Cardiac muscle cell (in vitro differentiated cells and primary cell): ENCODE measurements at regions not wholly inside any gene's neighbourhood (a gene's known extent, or its start where the extent isn't known, plus 50 kb on each side); places are given as distances from the start of the nearest gene placed in this dataset.

Experiments
- DNase-seq, 2 donors: peaks; one replicate each; pipeline versions ENCODE4 v3.0.0 to v3.0.0-alpha.2; 2010 to 2017; ENCODE audit warnings: low read depth in 1 of 2, low spot score in 1 of 2
- H3K27ac ChIP-seq: fragments of 200-600 bp; sonication (generic); 2 replicates; pipeline ENCODE4 v1.5.1; 2016
- H3K27me3 ChIP-seq: fragments of 200-600 bp; sonication (generic); 2 replicates; pipeline ENCODE4 v1.6.0; 2016; ENCODE audit warnings: control low read depth
- H3K36me3 ChIP-seq: fragments of 200-600 bp; sonication (generic); 2 replicates; pipeline ENCODE4 v1.5.1; 2016; ENCODE audit warnings: control low read depth
- H3K4me1 ChIP-seq: fragments of 200-600 bp; sonication (generic); 2 replicates; pipeline ENCODE4 v1.8.1; 2017; ENCODE audit warnings: low read depth, mild to moderate bottlenecking, mixed run types
- H3K4me3 ChIP-seq: fragments of 200-600 bp; sonication (generic); 2 replicates; pipeline ENCODE4 v1.5.1; 2016; ENCODE audit warnings: mild to moderate bottlenecking
- H3K9me3 ChIP-seq: fragments of 200-600 bp; sonication (generic); 2 replicates; pipeline ENCODE4 v1.5.1; 2017; ENCODE audit warnings: low read depth, mild to moderate bottlenecking, control low read depth
- CTCF ChIP-seq: IDR thresholded peaks from 2 replicates; pipeline ENCODE4 v1.5.1; 2012; ENCODE audit warnings: low read depth, mild to moderate bottlenecking, low read length

GRCh38 chr17:34121311-34121710, 133.8 kb upstream of the CCL2 start:
- TF ChIP-seq CTCF: no peak
- Histone ChIP-seq H3K27ac (no peak overlapping the region), H3K4me3 (no peak overlapping the region), H3K27me3 (no peaks in the 10 kb centered on the region), H3K36me3 (no peaks in the 10 kb centered on the region), H3K4me1 (no peaks in the 10 kb centered on the region), H3K9me3 (no peaks in the 10 kb centered on the region)
- DNase-seq: no peak

- no peaks in the 10 kb centered on the region for H3K9me3 ChIP-seq
- DNase-seq: no peak
- no peaks in the 10 kb centered on the region for H3K4me1 ChIP-seq
- H3K4me3 ChIP-seq: no peak overlapping the region
- no peaks in the 10 kb centered on the region for H3K27me3 ChIP-seq
- no peak overlapping the region for H3K27ac ChIP-seq
- no peaks in the 10 kb centered on the region for H3K36me3 ChIP-seq
- TF ChIP-seq CTCF: no peak
These were observed 132.6 kb upstream of the CCL2 start for GRCh38 chr17:34122515-34122914.

GRCh38 chr17:34125010-34125409, 130.1 kb upstream of the CCL2 start:
- Histone ChIP-seq H3K27me3 (no peaks in the 10 kb centered on the region), H3K4me1 (no peaks in the 10 kb centered on the region), H3K36me3 (no peaks in the 10 kb centered on the region), H3K4me3 (no peak overlapping the region), H3K27ac (no peak overlapping the region), H3K9me3 (no peaks in the 10 kb centered on the region)
- DNase-seq: no peak
- TF ChIP-seq CTCF: no peak

DNA sequence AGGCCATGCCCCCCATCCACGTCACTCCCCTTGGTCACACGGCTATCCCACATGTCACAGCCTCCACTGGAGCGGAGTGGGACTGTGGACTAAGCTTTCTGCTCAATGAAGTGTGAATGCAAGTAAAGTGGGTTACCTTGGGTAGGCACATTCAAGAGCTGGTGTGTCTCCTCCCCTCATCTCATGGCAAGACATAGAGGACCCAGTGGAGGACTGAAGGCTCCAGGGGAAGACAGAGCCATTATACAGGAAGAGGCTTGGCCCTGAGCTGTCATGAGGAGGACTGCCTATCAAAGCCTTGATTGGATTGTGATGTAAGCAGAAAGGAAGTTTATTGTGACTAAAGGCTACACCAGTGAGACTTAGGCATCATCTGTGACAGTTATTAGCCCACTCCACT, 129.2 kb upstream of the CCL2 start:
- Histone ChIP-seq H3K36me3 (no peaks in the 10 kb centered on the region), H3K27me3 (no peaks in the 10 kb centered on the region), H3K27ac (no peak overlapping the region), H3K9me3 (no peaks in the 10 kb centered on the region), H3K4me1 (no peaks in the 10 kb centered on the region), H3K4me3 (no peak overlapping the region)
- no peak for TF ChIP-seq CTCF
- no peak for DNase-seq

DNA sequence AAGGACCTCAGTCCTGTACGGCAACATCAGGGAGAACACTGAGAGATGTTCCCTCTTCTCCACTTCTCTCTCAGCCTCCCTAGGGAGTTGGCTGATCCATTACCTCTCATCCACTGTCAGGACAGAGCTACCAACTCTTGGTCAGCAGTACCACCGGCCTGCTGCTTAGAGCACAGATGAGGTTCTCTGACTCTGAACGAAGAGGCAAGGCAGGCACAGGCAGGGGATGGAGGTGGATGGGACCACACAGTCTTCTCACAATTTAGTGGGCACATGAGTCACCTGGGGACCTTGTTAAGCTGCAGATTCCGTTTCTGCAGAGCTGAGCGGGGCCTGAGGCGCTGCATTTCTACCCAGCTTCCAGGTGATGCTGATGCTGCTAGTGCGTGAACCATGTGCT, 128.6 kb upstream of the CCL2 start:
- no peak for DNase-seq
- H3K9me3 ChIP-seq: no peaks in the 10 kb centered on the region

More for the DNA sequence above, 128.6 kb upstream of the CCL2 start:
- Histone ChIP-seq H3K4me3 (no peak overlapping the region), H3K4me1 (no peaks in the 10 kb centered on the region), H3K36me3 (no peaks in the 10 kb centered on the region), H3K27ac (no peak overlapping the region), H3K27me3 (no peaks in the 10 kb centered on the region)
- no peak for TF ChIP-seq CTCF
